Tibial nerve (tissue), 4 donors: ENCODE measurements at regions not wholly inside any gene's neighbourhood (a gene's known extent, or its start where the extent isn't known, plus 50 kb on each side); places are given as distances from the start of the nearest gene placed in this dataset.

ENCODE experiments used
- DNase-seq, 2 donors: peaks; one replicate each; pipeline ENCODE4 v3.0.0-alpha.2; 2019; ENCODE audit warnings: low spot score in 2 of 2
- H3K27ac ChIP-seq, 4 donors: fragments of 200-600 bp; sonication (generic) in 3 of 4; one replicate each; pipeline ENCODE4 v1.5.1; 2017 to 2019; ENCODE audit warnings: mild to moderate bottlenecking in 1 of 4
- H3K27me3 ChIP-seq, 2 donors: fragments of 200-600 bp; sonication (generic) in 1 of 2; one replicate each; pipeline versions ENCODE4 v1.5.1 to v1.6.0; 2017 to 2019
- H3K36me3 ChIP-seq, 3 donors: fragments of 200-600 bp; sonication (generic); one replicate each; pipeline ENCODE4 v1.5.1; 2018 to 2019
- H3K4me1 ChIP-seq, 4 donors: fragments of 200-600 bp; sonication (generic) in 3 of 4; one replicate each; pipeline ENCODE4 v1.5.1; 2017 to 2019
- H3K4me3 ChIP-seq, 4 donors: fragments of 200-600 bp; sonication (generic) in 3 of 4; one replicate each; pipeline ENCODE4 v1.5.1; 2017 to 2019; ENCODE audit warnings: mild to moderate bottlenecking in 1 of 4, moderate library complexity in 1 of 4
- H3K9me3 ChIP-seq, 4 donors: fragments of 200-600 bp; sonication (generic) in 3 of 4; one replicate each; pipeline ENCODE4 v1.5.1; 2017 to 2019
- CTCF ChIP-seq, 5 experiments: fragments of 200-600 bp in 3 of 5; fragments of 450-650 bp in 2 of 5; sonication (generic) in 3 of 5; IDR thresholded peaks; one replicate each; pipeline ENCODE4 v1.5.1; 2016 to 2019; ENCODE audit warnings: antibody characterized with exemption in 5 of 5, mild to moderate bottlenecking in 3 of 5, moderate library complexity in 2 of 5
- EP300 ChIP-seq, 2 donors: sonication (generic); formaldehyde crosslinking; IDR thresholded peaks; one replicate each; pipeline ENCODE4 v1.6.1; 2017; ENCODE audit warnings: antibody characterized with exemption in 2 of 2, mild to moderate bottlenecking in 1 of 2
- POLR2A ChIP-seq, 2 donors: fragments of 450-650 bp; IDR thresholded peaks; one replicate each; pipeline ENCODE4 v1.6.1; 2017; ENCODE audit warnings: antibody characterized with exemption in 2 of 2, mild to moderate bottlenecking in 2 of 2, moderate library complexity in 2 of 2
- WGBS, 2 donors: methylation state at CpG; one replicate each; pipeline ENCODE4 v1.1.5; 2018; 5-methylcytosine and 5-hydroxymethylcytosine counted together

- no peak overlapping the region for H3K27ac ChIP-seq
- TF ChIP-seq EP300 (IDR thresholded peaks at IDR 0.05) (no peak), CTCF (IDR thresholded peaks at IDR 0.05) (no peak), POLR2A (IDR thresholded peaks at IDR 0.05) (no peak)
- no peak overlapping the region for H3K4me3 ChIP-seq
- no peaks in the 10 kb centered on the region for H3K36me3 ChIP-seq
- no peak for DNase-seq
- 63 to 67% methylated on average over 2 of the region's 2 CpGs for WGBS, 2 donors
- no peaks in the 10 kb centered on the region for H3K27me3 ChIP-seq
- H3K9me3 ChIP-seq: no peaks in the 10 kb centered on the region
- H3K4me1 ChIP-seq: peaks cover 0 to 5% (median 1%) of the 10 kb centered on the region in 4 donors
These were observed 150.3 kb downstream of the TNFSF18 start for GRCh38 chr1:172900376-172900997.

- Histone ChIP-seq H3K4me3 (no peak overlapping the region), H3K36me3 (no peaks in the 10 kb centered on the region), H3K27me3 (no peaks in the 10 kb centered on the region), H3K27ac (no peak overlapping the region), H3K9me3 (no peaks in the 10 kb centered on the region), H3K4me1 (peaks cover 0 to 6% (median 0%) of the 10 kb centered on the region in 4 donors)
- DNase-seq: no peak
- WGBS, 2 donors: 50% methylated on average over 2 of the region's 2 CpGs
- TF ChIP-seq CTCF (IDR thresholded peaks at IDR 0.05) (no peak), POLR2A (IDR thresholded peaks at IDR 0.05) (no peak), EP300 (IDR thresholded peaks at IDR 0.05) (no peak)
These were observed 148.5 kb downstream of the TNFSF18 start for GRCh38 chr1:172902200-172902599.

DNA sequence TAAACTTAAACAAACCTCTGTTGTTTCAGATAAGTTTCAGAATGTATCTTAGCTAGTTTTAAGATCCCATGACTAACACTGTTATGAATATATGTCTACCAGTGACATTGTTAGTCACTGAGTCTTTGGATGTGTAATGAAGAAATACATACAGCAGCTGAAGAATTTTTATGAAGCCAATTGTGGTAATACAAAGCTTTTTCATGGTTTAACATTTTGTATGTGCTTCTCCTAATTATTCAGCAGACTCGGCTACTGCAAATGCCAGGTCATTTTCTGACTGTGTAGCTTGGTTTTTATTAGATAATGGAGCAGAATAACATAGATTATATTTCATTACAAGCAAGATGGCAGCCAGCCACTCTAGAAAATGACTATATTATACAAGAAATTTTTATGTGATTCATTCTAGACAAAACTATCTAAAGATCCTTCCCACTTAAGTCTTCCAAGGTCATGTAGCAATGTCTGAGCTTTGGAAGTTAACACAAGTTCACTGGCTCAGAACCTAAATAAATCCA is 147.8 kb downstream of the TNFSF18 start:
- no peaks in the 10 kb centered on the region for H3K36me3 ChIP-seq
- H3K27me3 ChIP-seq: no peaks in the 10 kb centered on the region
- H3K9me3 ChIP-seq: peaks cover 0 to 3% (median 0%) of the 10 kb centered on the region in 4 donors
- H3K27ac ChIP-seq: no peak overlapping the region
- 37 to 49% methylated on average over 1 of the region's 1 CpG for WGBS, 2 donors
- TF ChIP-seq EP300 (IDR thresholded peaks at IDR 0.05) (no peak), POLR2A (IDR thresholded peaks at IDR 0.05) (no peak), CTCF (IDR thresholded peaks at IDR 0.05) (no peak)
- H3K4me1 ChIP-seq: peaks cover 0 to 6% (median 0%) of the 10 kb centered on the region in 4 donors
- no peak for DNase-seq
- no peak overlapping the region for H3K4me3 ChIP-seq

- TF ChIP-seq CTCF (IDR thresholded peaks at IDR 0.05): no peak
- TF ChIP-seq EP300 (IDR thresholded peaks at IDR 0.05): no peak
- no peak for TF ChIP-seq POLR2A (IDR thresholded peaks at IDR 0.05)
- no peaks in the 10 kb centered on the region for H3K36me3 ChIP-seq
- no peak for DNase-seq
- H3K27ac ChIP-seq: no peak overlapping the region
- no peaks in the 10 kb centered on the region for H3K27me3 ChIP-seq
- peaks cover 0 to 5% (median 0%) of the 10 kb centered on the region in 4 donors for H3K9me3 ChIP-seq
- peaks cover 0 to 6% (median 0%) of the 10 kb centered on the region in 4 donors for H3K4me1 ChIP-seq
- WGBS, 2 donors: 93 to 97% methylated on average over 1 of the region's 1 CpG
- no peak overlapping the region for H3K4me3 ChIP-seq
These were observed 147.0 kb downstream of the TNFSF18 start for GRCh38 chr1:172903581-172904220.

DNA sequence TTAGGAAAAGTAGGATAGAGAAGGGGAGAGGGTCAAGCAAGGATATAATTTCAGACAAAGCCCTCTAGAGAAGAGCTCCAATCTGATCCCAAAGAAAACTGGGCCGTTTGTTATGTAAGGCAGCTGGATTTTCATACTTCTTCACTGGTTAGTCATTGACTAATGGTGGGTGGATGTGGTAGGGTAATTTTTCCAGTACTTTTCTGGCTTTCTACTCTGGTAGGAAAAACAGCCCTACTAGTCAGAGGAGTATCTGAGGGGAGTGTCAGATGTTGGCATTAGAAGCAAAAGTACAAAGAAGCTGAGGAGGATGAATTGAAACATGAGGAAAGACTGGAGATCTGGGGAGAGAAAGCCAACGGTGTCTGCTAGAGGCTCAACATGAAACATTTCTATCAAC is 145.3 kb downstream of the TNFSF18 start:
- H3K4me3 ChIP-seq: no peak overlapping the region
- H3K9me3 ChIP-seq: peaks cover 0 to 5% (median 0%) of the 10 kb centered on the region in 4 donors
- H3K36me3 ChIP-seq: no peaks in the 10 kb centered on the region
- 64 to 69% methylated on average over 2 of the region's 2 CpGs for WGBS, 2 donors
- no peak overlapping the region for H3K27ac ChIP-seq
- DNase-seq: no peak
- TF ChIP-seq EP300 (IDR thresholded peaks at IDR 0.05) (no peak), POLR2A (IDR thresholded peaks at IDR 0.05) (no peak), CTCF (IDR thresholded peaks at IDR 0.05) (no peak)
- no peaks in the 10 kb centered on the region for H3K27me3 ChIP-seq
- H3K4me1 ChIP-seq: peaks cover 0 to 6% (median 0%) of the 10 kb centered on the region in 4 donors
